GM13976 (cell line): ENCODE measurements at regions not wholly inside any gene's neighbourhood (a gene's known extent, or its start where the extent isn't known, plus 50 kb on each side); places are given as distances from the start of the nearest gene placed in this dataset.

Experiments used
- DNase-seq: peaks from one replicate; pipeline ENCODE4 v3.0.0; 2012; ENCODE audit warnings: low spot score
- in situ Hi-C: fragments of 300-500 bp; cut with MboI; formaldehyde crosslinking; loops from one replicate; pipeline ENCODE4 v1.12.0; 2022; ENCODE audit warnings: low sequenced_read_pairs, mixed read lengths, inconsistent platforms; ENCODE audit not compliant: unreplicated experiment
- TF ChIP-seq, protein P1 (sequence below): IDR thresholded peaks from 2 replicates; pipeline ENCODE4 v1.5.1; 2012; ENCODE audit warnings: borderline replicate concordance, mild to moderate bottlenecking; ENCODE audit not compliant: insufficient read depth; ENCODE audit errors: extremely low read depth, missing control alignments, control extremely low read depth

GRCh38 chr5:57824623-57825022 is 342.0 kb upstream of the ACTBL2 start:
- in situ Hi-C loops: no loop called here
- TF ChIP-seq, protein P1, sequence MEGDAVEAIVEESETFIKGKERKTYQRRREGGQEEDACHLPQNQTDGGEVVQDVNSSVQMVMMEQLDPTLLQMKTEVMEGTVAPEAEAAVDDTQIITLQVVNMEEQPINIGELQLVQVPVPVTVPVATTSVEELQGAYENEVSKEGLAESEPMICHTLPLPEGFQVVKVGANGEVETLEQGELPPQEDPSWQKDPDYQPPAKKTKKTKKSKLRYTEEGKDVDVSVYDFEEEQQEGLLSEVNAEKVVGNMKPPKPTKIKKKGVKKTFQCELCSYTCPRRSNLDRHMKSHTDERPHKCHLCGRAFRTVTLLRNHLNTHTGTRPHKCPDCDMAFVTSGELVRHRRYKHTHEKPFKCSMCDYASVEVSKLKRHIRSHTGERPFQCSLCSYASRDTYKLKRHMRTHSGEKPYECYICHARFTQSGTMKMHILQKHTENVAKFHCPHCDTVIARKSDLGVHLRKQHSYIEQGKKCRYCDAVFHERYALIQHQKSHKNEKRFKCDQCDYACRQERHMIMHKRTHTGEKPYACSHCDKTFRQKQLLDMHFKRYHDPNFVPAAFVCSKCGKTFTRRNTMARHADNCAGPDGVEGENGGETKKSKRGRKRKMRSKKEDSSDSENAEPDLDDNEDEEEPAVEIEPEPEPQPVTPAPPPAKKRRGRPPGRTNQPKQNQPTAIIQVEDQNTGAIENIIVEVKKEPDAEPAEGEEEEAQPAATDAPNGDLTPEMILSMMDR: no peak
- no peak for DNase-seq

DNA sequence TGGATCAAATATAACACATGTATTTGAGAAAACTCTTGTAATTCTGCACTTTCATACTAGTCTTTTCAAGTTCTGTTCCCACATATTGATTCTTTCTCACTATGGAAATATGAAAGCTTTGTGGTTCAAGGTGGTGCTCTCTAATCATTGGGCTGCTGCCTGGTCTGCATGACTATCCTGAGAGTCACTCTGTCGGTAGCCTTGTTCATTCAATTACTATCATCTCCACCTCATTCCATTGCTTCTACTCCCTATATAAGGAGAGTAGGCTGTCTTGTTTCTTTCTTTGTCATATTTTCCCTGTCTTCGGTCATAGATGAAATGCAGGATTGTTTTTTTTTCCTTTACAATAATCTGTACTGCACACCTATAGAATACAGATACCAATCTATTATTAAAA is 341.4 kb upstream of the ACTBL2 start:
- in situ Hi-C loops: no loop called here

DNA sequence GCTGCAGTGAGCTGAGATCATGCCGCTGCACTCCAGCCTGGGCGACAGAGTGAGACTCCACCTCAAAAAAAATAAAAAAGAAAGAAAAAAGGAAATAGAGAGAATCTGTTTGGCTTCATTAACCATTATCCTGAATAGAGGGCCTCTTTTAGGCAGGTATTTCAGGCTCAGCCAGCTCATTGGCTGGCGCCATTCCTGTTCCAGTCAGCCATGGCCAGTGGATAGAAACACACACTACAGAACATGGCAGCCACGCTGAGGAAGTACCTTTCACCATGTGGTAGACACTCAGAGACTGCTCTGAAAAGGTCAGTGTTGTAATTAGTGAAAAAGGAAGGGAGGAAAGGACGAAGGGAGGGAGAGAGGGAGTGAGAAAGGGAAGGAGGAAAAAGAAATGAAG is 340.0 kb upstream of the ACTBL2 start:
- in situ Hi-C loops: no loop called here
- DNase-seq: no peak
- TF ChIP-seq, protein P1: no peak

More for the DNA sequence above, 341.4 kb upstream of the ACTBL2 start:
- no peak for DNase-seq
- TF ChIP-seq, protein P1: no peak

- no peak for DNase-seq
- in situ Hi-C loops: no loop called here
- TF ChIP-seq, protein P1: no peak
Measured at GRCh38 chr5:57818397-57818796, 335.8 kb upstream of the ACTBL2 start.

DNA sequence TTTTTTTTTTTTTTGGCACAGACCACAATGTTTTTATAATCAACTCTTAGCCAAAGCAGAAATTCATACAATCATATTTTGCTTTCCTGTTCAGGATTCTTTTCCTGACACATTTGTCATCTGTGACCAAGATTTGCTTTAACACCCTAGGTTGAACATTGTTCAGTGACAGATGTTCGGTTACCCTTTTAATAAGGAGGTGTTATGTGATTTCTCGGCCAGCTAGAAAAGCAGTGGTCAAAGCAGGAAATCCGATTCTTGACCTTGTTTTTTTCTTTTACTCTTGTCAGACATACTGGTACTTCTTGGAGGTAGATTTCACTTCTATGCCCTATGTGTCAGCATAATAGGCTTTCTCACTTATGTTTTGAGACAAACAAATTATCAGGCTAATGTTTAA is 335.3 kb upstream of the ACTBL2 start:
- TF ChIP-seq, protein P1: no peak
- in situ Hi-C loops: no loop called here
- no peak for DNase-seq

DNA sequence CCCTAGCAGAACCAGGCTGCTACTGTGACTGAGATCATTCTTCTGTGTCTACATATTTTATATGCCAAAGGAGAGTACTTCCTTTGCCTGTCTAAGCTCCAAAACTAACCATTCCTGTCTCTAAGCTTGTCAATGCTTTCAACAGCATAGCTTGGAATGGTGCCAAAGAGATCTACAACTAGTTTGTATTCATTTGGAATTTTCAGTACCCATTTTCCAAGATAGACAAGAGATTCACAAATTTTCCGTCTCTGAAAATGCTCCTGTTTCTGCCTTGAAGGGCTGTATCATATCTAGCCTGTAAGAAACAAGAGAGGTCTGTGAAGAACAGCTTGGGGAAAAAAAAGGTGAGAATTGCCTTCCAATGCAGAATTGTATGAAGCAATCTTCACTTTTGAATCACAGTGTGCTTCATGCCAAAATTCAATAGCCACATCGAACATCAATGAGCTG is 334.4 kb upstream of the ACTBL2 start:
- DNase-seq: no peak
- in situ Hi-C loops: no loop called here
- TF ChIP-seq, protein P1: no peak

GRCh38 chr5:57816108-57816507 is 333.5 kb upstream of the ACTBL2 start:
- TF ChIP-seq, protein P1: no peak
- in situ Hi-C loops: no loop called here
- no peak for DNase-seq
